ENCODE measurements at regions not wholly inside any gene's neighbourhood (a gene's known extent, or its start where the extent isn't known, plus 50 kb on each side); places are given as distances from the start of the nearest gene placed in this dataset.
"Not testable (repeated sequence)": the region's sequence is repeated elsewhere in the genome, so short reads cannot be mapped to it uniquely, and the experiment has no call there.

GRCh38 chr5:117347280-117347679 is 772.7 kb upstream of the SEMA6A start:
- no peak for DNase-seq (ENCODE audit: low read depth in 2 of 3, low spot score in 1 of 3)

- DNase-seq (ENCODE audit: low read depth in 2 of 3, low spot score in 1 of 3) = not testable (repeated sequence)
Measured at GRCh38 chr5:117343726-117344125, 769.1 kb upstream of the SEMA6A start.

DNA sequence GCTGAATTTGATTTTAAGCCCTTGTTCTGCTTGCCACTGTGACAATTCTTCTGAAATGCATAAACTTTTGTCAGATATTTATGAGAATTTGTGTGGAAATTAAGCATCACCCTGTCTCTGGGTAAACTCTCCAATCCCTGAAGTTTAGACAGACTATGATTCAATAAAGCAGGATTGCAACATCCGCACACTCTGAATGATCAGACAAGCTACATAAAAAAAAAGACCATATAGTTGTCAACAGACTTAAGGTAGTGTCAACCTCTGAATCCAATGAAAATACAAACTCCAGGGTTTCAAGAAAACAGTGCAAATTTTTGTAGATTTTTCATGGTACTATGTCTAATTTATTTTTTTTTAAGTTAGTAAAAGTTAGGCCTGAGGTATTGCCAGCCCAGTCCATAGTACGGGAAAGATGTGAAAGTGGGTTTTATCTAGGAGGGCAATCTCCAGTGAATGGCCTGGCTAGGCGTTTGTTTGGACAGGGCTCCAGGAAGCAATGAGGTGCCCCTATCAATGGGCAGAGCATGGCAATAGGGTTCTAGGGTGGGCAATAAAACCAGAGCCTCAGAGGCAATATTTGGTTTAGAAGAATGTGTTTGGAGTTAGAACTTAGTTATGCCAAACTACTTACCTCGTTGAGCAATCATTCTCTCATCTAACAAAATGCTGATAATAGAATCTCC is 762.6 kb upstream of the SEMA6A start:
- no peak for DNase-seq (ENCODE audit: low read depth in 2 of 3, low spot score in 1 of 3)

DNA sequence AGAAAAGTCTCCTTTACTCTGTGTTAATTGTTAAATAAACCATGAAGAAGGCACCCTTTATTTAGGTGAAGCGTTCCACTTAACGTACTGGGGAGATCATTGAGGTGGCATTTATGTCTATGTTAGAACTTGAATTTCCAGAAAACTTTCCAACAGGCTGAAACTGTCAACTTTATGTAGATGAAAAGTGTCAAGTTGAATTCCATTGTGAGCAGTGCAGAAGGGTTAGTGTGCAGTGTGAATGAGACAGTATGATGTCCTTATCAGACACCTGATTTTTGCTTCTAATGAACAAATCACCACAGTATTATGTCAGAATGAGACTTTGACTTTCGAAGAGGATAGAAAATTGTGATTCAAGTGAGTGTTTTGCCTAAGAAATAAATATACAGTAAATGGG is 761.6 kb upstream of the SEMA6A start:
- no peak for DNase-seq (ENCODE audit: low read depth in 2 of 3, low spot score in 1 of 3)

DNA sequence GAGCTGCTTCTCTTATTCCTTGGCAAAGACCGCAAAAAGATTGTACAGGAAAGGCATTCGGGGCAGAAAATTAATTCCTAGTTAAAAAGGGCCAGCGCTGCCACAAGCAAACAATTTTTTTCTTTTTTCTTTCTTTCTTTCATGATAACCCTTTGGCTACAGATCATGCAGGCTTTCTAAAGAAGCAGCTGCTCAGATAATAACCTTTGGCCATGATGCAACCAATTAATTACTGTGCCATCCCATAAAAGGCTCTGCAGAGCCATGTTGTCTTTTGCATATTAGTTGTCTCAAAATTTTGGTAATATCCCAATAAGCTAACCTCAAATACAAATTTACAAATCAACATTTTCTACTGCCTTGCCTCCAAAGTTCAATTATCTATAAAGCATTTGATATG is 758.4 kb upstream of the SEMA6A start:
- no peak for DNase-seq (ENCODE audit: low read depth in 2 of 3, low spot score in 1 of 3)

GRCh38 chr5:117332341-117332740 is 757.7 kb upstream of the SEMA6A start:
- no peak for DNase-seq (ENCODE audit: low read depth in 2 of 3, low spot score in 1 of 3)

DNA sequence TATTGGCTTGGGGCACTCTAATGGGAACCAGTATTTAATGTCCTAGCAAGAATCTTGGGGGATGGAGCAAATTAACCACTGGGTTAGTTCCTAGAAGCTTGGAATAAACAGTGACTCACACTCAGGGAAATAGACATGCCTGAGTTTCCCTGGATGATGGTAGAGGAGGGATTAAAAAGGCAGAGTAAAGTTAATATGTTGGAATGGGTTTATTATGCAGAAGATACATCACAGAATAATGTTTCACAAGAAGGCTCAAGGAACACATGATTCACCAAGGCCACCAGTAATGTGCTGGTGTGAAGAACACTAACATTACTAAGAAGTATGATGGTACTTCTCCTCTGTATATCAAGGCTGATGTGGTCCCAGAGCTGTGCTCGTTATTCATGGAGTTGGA is 752.9 kb upstream of the SEMA6A start:
- DNase-seq (ENCODE audit: low read depth in 2 of 3, low spot score in 1 of 3) = no peak

DNA sequence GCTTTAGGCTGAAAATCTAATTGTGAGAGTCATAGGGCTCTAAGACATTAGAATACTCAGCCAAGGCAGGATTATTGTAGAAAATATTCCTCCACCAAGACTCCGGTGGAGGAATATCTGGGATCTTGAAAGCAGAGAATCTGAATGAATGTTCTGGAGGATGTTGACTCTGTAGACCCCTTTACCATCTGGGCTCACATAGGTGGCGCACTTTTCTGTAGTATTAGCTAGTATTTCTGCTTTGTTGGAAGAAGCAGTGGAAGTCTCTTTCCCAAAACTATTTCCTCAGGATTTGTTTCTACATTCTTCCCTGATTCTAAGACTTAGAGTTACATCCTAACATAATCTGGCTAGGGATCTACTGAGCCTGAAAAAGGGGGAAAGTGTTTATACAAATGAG is 752.4 kb upstream of the SEMA6A start:
- DNase-seq (ENCODE audit: low read depth in 2 of 3, low spot score in 1 of 3) = no peak

DNA sequence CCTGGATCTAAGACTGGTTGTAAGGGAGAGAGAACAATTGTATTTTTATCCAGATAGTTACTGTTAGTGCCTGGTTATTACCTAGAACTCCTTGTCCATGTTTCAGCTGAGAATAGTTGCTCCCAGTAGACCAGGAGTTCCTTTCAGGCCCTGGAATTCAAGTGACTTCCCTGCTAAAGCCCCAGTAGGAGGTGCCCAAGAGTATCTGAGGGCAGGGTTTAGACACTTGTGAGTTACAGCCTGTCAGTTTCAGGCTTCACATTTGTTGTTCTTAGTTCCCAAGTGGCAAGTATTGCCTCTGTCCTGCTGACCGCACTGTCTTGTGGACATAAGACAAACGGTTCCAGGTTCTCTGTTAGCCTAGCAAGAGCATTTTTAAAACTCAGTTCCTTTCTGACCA is 743.9 kb upstream of the SEMA6A start:
- no peak for DNase-seq (ENCODE audit: low read depth in 2 of 3, low spot score in 1 of 3)

GRCh38 chr5:117315170-117315569 is 740.5 kb upstream of the SEMA6A start:
- no peak for DNase-seq (ENCODE audit: low read depth in 2 of 3, low spot score in 1 of 3)

DNA sequence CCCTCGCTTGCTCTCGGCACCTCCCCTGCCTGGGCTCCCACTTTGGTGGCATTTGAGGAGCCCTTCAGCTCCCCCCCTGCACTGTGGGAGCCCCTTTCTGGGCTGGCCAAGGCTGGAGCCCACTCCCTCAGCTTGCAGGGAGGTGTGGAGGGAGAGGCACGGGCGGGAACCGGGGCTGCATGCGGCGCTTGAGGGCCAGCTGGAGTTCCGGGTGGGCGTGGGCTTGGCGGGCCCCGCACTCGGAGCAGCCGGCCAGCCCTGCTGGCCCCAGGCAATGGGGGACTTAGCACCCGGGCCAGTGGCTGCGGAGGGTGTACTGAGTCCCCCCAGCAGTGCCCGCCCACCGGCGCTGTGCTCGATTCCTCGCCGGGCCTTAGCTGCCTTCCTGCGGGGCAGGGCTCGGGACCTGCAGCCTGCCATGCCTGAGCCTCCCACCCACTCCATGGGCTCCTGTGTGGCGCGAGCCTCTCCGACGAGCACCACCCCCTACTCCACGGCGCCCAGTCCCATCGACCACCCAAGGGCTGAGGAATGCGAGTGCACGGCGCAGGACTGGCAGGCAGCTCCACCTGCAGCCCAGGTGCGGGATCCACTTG is 730.0 kb upstream of the SEMA6A start:
- DNase-seq (ENCODE audit: low read depth in 2 of 3, low spot score in 1 of 3) = not testable (repeated sequence)

DNA sequence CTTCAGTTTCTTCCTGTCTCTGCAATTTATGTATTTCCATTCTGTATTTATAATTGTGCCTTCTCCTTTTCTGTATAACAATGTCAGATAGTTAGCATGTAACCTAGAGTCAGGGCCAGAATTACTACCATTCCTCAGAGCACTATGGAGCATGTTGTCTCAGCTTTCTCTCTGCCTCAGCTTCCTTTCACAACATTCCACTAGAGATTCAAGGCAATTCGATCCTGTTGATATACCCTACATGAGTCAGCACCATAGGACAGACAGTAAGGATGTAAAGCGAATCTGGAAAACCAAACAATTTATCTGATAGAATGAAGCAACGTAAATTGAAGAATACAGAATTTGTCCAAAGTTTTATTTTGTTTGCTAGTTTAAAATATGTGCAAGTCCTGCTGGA is 728.3 kb upstream of the SEMA6A start:
- DNase-seq (ENCODE audit: low read depth in 2 of 3, low spot score in 1 of 3) = no peak

DNA sequence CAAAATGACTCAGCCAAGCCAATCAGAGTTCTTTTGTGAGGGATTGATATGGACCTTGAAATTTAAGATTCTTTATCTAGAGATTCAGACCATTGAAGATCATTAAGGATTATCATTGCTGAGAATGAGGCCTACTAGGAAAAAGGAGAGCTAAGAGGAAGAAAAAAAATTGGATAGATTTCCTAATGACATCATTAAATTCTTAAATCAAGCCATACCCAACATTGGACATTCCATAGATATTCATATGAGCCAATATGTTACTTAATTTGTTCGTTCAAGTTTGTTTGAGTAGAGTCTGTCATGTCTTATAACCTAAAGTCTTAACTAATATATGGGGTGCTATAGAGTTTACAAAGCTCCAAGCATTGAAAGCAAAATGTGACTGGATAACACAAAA is 727.9 kb upstream of the SEMA6A start:
- no peak for DNase-seq (ENCODE audit: low read depth in 2 of 3, low spot score in 1 of 3)

GRCh38 chr5:117299936-117300328 is 725.3 kb upstream of the SEMA6A start:
- no peak for DNase-seq (ENCODE audit: low read depth in 2 of 3, low spot score in 1 of 3)

- no peak for DNase-seq (ENCODE audit: low read depth in 2 of 3, low spot score in 1 of 3)
Measured at GRCh38 chr5:117299224-117299935, 724.8 kb upstream of the SEMA6A start.

GRCh38 chr5:117296872-117297271 is 722.2 kb upstream of the SEMA6A start:
- DNase-seq (ENCODE audit: low read depth in 2 of 3, low spot score in 1 of 3) = no peak

GRCh38 chr5:117295941-117296340 is 721.3 kb upstream of the SEMA6A start:
- DNase-seq (ENCODE audit: low read depth in 2 of 3, low spot score in 1 of 3) = no peak

- no peak for DNase-seq (ENCODE audit: low read depth in 2 of 3, low spot score in 1 of 3)
Measured at GRCh38 chr5:117286813-117287212, 712.2 kb upstream of the SEMA6A start.

GRCh38 chr5:117271656-117272055 is 697.0 kb upstream of the SEMA6A start:
- no peak for DNase-seq (ENCODE audit: low read depth in 2 of 3, low spot score in 1 of 3)

DNA sequence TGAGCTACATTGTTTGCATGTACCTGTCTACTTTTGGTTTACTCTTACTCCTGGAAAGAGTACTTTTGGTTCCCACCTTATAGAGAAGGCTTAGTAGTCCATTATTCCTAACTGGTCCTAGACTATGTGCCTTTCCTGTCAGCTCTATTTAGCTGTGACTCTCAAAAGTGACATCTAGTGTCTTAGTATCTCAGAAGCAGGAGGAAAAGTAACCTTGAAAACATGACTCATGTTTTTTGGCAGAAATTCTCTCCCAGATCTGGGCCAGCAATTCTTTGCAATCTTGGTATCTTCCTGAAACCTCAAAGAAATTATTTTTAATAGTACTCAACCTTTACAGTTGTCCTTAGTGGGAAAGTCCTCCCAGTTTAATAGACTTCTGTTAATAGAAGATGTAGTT is 691.7 kb upstream of the SEMA6A start:
- no peak for DNase-seq (ENCODE audit: low read depth in 2 of 3, low spot score in 1 of 3)

GRCh38 chr5:117263231-117263630 is 688.6 kb upstream of the SEMA6A start:
- DNase-seq (ENCODE audit: low read depth in 2 of 3, low spot score in 1 of 3) = no peak

- no peak for DNase-seq (ENCODE audit: low read depth in 2 of 3, low spot score in 1 of 3)
Measured at GRCh38 chr5:117262572-117263131, 688.0 kb upstream of the SEMA6A start.

Measured in stimulated activated CD4-positive, alpha-beta T cell treated with anti-CD3 and anti-CD28 coated beads, Interleukin-12 subunit alpha, Interleukin-12 subunit beta, amount 100 ng/mL, for 48 hours (primary cell).